ENCODE measurements at regions not wholly inside any gene's neighbourhood (a gene's known extent, or its start where the extent isn't known, plus 50 kb on each side); places are given as distances from the start of the nearest gene placed in this dataset.

DNA sequence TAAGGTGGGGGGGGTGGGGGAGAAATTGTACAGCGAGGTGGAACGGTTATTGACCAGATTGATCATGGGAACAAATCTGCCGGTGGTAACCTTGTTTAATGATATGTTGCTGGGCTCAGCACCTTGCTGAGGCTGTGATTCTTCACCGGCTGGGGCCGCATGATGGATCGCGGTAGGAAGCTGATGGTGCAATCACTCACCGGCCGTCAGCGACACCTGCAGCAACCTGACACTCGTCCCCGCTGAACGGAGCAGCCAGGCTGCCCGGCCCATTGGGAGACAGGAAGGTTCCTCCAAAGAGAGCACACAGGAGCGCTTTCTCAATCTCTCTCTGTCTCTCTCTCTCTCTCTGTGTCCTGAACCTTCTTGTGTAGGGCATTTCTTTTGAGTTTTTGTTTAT is 128.5 kb upstream of the RRP15 start:
- Histone ChIP-seq H2AFZ (ENCODE audit: low read length) (no peak overlapping the region), H3K79me2 (ENCODE audit: insufficient read depth, low read length) (no peaks in the 10 kb centered on the region), H4K20me1 (ENCODE audit: insufficient read depth, low read length, poor library complexity, severe bottlenecking) (no peaks in the 10 kb centered on the region), H3K27me3 (ENCODE audit: insufficient read depth, low read length, poor library complexity, severe bottlenecking) (no peaks in the 10 kb centered on the region), H3K4me1 (ENCODE audit: insufficient read depth, low read length, poor library complexity, severe bottlenecking) (no peaks in the 10 kb centered on the region), H3K9ac (ENCODE audit: low read depth, low read length, poor library complexity, severe bottlenecking) (no peak overlapping the region), H3K9me2 (replicated peaks; ENCODE audit: low read depth, low read length) (no peaks in the 10 kb centered on the region), H3K4me3 (ENCODE audit: low read length, poor library complexity, severe bottlenecking) (no peak overlapping the region), H3K36me3 (ENCODE audit: insufficient read depth, low read length) (no peaks in the 10 kb centered on the region), H3K4me2 (ENCODE audit: low read depth, low read length, poor library complexity, severe bottlenecking) (no peak overlapping the region), H3F3A (ENCODE audit: low read depth) (no peaks in the 10 kb centered on the region), H3K9me3 (ENCODE audit: insufficient read depth, low read depth, low read length) (no peaks in the 10 kb centered on the region)
- no peak for TF ChIP-seq CTCF (conservative IDR thresholded peaks at IDR 0.05; ENCODE audit: low read length)
- no peak for TF ChIP-seq EZH2phosphoT487 (IDR thresholded peaks at IDR 0.05; ENCODE audit: borderline replicate concordance)

GRCh38 chr1:218163371-218163770 is 121.7 kb upstream of the RRP15 start:
- H3K4me1 ChIP-seq (ENCODE audit: insufficient read depth, low read length, poor library complexity, severe bottlenecking) = no peaks in the 10 kb centered on the region
- no peaks in the 10 kb centered on the region for H3K36me3 ChIP-seq (ENCODE audit: insufficient read depth, low read length)
- no peaks in the 10 kb centered on the region for H3K27me3 ChIP-seq (ENCODE audit: insufficient read depth, low read length, poor library complexity, severe bottlenecking)

GRCh38 chr1:218164111-218164929 is 120.8 kb upstream of the RRP15 start:
- no peak overlapping the region for H3K4me3 ChIP-seq (ENCODE audit: low read length, poor library complexity, severe bottlenecking)
- no peak overlapping the region for H3K9ac ChIP-seq (ENCODE audit: low read depth, low read length, poor library complexity, severe bottlenecking)
- no peaks in the 10 kb centered on the region for H4K20me1 ChIP-seq (ENCODE audit: insufficient read depth, low read length, poor library complexity, severe bottlenecking)
- H3F3A ChIP-seq (ENCODE audit: low read depth) = no peaks in the 10 kb centered on the region
- H3K4me2 ChIP-seq (ENCODE audit: low read depth, low read length, poor library complexity, severe bottlenecking) = no peak overlapping the region
- H3K9me2 ChIP-seq (replicated peaks; ENCODE audit: low read depth, low read length) = no peaks in the 10 kb centered on the region
- no peaks in the 10 kb centered on the region for H3K4me1 ChIP-seq (ENCODE audit: insufficient read depth, low read length, poor library complexity, severe bottlenecking)
- no peaks in the 10 kb centered on the region for H3K27me3 ChIP-seq (ENCODE audit: insufficient read depth, low read length, poor library complexity, severe bottlenecking)
- H3K79me2 ChIP-seq (ENCODE audit: insufficient read depth, low read length) = no peaks in the 10 kb centered on the region
- no peak overlapping the region for H2AFZ ChIP-seq (ENCODE audit: low read length)
- no peaks in the 10 kb centered on the region for H3K36me3 ChIP-seq (ENCODE audit: insufficient read depth, low read length)
- H3K9me3 ChIP-seq (ENCODE audit: insufficient read depth, low read depth, low read length) = no peaks in the 10 kb centered on the region
- TF ChIP-seq EZH2phosphoT487 (IDR thresholded peaks at IDR 0.05; ENCODE audit: borderline replicate concordance) (no peak), CTCF (conservative IDR thresholded peaks at IDR 0.05; ENCODE audit: low read length) (no peak)

More at GRCh38 chr1:218163371-218163770, 121.7 kb upstream of the RRP15 start:
- Histone ChIP-seq H3K9me3 (ENCODE audit: insufficient read depth, low read depth, low read length) (no peaks in the 10 kb centered on the region), H3F3A (ENCODE audit: low read depth) (no peaks in the 10 kb centered on the region), H3K4me2 (ENCODE audit: low read depth, low read length, poor library complexity, severe bottlenecking) (no peak overlapping the region), H3K9ac (ENCODE audit: low read depth, low read length, poor library complexity, severe bottlenecking) (no peak overlapping the region), H4K20me1 (ENCODE audit: insufficient read depth, low read length, poor library complexity, severe bottlenecking) (no peaks in the 10 kb centered on the region), H3K4me3 (ENCODE audit: low read length, poor library complexity, severe bottlenecking) (no peak overlapping the region), H3K9me2 (replicated peaks; ENCODE audit: low read depth, low read length) (no peaks in the 10 kb centered on the region), H2AFZ (ENCODE audit: low read length) (no peak overlapping the region), H3K79me2 (ENCODE audit: insufficient read depth, low read length) (no peaks in the 10 kb centered on the region)
- TF ChIP-seq CTCF (conservative IDR thresholded peaks at IDR 0.05; ENCODE audit: low read length) (no peak), EZH2phosphoT487 (IDR thresholded peaks at IDR 0.05; ENCODE audit: borderline replicate concordance) (no peak)

Measured in Loucy (cell line).